ENCODE measurements at regions not wholly inside any gene's neighbourhood (a gene's known extent, or its start where the extent isn't known, plus 50 kb on each side); places are given as distances from the start of the nearest gene placed in this dataset.

- no peak for TF ChIP-seq POLR2A (IDR thresholded peaks at IDR 0.05; ENCODE audit: low read depth, low read length)
- TF ChIP-seq POLR2AphosphoS5 (IDR thresholded peaks at IDR 0.05; ENCODE audit: low read depth, low read length): no peak
- no peak for TF ChIP-seq TAF1 (IDR thresholded peaks at IDR 0.05; ENCODE audit: borderline replicate concordance, low read depth, low read length)
Observed at GRCh38 chr3:10601151-10601856, 95.9 kb upstream of the ATP2B2 start.

All from GM12892 (cell line).